HG03565 (cell line): ENCODE measurements at regions not wholly inside any gene's neighbourhood (a gene's known extent, or its start where the extent isn't known, plus 50 kb on each side); places are given as distances from the start of the nearest gene placed in this dataset.
"Not testable (repeated sequence)": the region's sequence is repeated elsewhere in the genome, so short reads cannot be mapped to it uniquely, and the experiment has no call there.

Source experiments
- ATAC-seq: cut with Tn5 transposase; IDR thresholded peaks from one replicate; pipeline ENCODE4 v1.9.1; 2021; ENCODE audit warnings: mild to moderate bottlenecking, moderate library complexity; ENCODE audit not compliant: unreplicated experiment

DNA sequence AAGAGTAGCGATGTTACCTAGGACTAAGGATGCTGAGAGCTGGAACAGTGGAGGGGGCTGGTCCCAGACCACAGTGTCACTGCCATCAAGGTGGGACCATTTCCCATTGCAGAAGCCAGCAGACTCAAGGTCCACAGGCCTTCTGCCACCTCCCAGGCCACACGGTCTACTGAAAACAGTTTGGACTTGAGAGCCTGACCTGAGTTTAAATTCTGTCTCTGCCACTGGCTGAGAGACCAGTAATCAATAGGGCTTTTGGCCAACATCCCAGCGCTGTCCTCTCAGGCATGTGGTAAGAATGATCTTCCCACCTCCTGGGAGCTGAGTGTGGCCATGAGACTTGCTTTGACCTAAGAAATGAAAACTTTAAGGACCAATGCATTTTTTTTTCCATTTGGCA, 331.4 kb upstream of the CDH5 start:
- ATAC-seq: no peak

DNA sequence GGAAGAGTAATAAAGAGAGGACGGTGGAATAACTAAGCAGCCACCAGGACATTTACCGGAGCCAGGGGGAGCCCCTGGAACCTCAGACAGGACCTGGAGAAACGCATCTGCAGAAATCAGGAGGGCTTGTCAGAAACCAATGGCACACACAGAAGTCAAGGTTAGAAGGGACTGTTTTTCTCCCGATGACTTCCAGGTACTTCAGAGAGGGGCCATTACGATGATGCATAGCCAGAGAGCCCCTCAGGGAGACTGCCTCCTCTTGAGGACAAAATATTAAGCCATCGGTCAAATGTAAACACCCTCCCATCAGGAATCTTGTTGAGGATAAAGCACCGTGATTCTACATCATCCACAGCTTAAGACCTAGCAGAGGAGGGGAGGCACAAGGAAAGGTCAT, 333.6 kb upstream of the CDH5 start:
- no peak for ATAC-seq

DNA sequence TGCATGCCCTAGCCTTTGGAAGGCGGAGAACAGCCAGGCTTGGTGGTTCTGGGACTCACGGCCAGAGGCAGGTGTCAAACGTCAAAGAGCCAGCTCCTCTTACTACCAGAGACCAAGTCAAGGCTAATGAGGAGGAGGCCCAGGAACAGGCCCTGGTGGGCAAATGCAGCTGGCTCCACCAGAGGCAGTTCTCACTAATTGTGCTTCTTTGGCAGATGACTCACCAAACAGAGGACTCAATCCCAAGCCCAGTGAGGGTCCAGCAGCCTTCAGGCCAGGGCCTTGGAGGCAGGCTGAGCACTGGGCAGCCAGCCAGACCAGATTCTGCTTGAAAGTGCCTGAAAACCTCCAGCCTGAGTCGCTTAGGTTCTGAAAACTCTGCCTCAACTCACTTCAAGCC, 336.5 kb upstream of the CDH5 start:
- ATAC-seq: no peak

DNA sequence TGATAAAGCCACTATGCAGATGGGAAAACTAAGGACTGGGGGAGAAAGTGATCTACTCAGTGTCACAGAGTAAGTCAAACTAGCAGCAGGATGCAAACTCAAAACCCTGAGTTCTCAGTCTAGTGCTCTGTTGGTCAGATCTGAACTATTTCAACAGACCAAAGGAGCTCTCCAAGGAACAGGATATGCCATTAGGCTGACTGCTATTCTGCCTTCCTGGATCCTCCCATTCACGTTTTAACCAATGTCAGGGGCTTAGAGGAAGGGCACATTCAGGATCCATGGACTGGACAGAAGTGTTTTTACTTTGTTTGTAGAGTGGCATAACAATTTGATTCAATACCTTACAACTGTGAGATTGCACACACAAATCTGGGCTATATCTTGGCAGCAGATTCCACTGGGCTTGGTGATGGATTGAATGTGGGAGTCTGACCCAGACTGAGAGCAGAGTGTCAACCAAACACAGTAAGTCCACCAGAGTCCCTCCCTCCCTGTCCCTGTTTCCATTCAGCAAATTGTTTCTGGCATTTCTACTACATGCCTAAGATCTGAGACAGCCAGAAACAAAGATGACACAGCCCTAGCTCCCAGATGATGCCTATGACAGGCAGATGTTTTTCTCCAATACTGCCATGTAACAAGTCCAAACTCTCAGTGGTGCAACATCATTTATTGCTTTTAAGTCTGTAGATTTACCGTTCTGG, 337.8 kb upstream of the CDH5 start:
- ATAC-seq: no peak

DNA sequence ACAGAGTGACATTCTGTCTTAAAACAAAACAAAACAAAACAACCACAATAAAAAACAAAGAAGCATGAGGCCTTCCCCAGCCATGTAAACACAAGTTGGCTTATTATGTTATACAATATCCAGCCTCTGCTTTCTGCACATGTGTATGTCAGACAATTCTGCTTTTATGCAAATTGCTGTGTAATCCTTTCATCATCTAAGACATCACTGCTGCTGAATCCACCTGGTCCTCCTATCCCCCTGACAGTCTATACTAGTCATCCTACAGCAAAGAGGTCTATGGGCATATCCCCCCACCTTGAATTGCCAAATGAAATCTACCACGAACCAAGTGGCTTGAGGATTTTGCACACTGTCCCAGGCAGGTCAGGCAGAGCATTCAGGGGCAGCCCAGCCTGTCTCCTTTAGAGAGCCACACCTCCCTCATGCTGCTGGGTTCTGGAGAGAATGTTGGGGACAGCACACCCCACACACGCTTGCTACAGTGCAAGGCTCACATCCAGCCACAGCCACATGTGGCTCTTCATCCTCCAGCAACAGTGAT, 339.6 kb upstream of the CDH5 start:
- no peak for ATAC-seq

DNA sequence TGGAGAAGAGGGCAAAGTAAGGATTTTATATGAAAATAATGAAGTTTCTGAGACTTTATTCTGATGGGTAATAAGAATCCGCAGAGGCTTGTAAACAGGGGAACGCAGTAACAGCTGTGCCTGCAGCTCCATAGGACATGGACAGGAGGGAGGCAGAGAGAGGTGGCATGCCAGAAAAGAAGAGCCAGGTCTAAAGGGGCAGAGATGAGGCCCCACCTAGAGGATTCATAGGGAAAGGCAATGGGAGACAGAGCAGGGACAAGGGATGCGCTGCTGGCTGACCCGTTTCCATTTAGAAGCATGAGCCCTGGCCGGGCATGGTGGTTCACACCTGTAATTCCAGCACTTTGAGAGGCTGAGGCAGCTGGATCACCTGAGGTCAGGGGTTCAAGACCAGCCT, 340.3 kb upstream of the CDH5 start:
- no peak for ATAC-seq

DNA sequence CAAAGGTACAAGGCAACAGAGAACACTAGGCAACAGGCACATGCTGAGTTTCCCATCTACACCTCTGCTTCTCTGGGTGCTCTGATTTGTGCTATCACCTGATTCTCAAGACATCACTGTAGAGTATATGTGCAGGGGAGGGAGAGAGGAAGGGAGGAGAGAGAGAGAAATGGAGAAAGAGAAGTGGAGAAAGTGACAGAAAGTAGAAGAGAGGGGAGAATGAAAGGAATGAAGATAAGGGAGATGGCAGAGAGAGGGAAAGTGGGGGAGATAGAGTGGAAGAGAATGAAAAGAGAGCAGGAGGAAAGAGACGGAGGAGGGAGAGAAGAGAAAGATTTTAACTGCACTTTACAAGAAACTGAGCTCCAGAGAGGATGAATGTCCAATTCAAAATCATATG, 340.7 kb upstream of the CDH5 start:
- ATAC-seq: no peak

DNA sequence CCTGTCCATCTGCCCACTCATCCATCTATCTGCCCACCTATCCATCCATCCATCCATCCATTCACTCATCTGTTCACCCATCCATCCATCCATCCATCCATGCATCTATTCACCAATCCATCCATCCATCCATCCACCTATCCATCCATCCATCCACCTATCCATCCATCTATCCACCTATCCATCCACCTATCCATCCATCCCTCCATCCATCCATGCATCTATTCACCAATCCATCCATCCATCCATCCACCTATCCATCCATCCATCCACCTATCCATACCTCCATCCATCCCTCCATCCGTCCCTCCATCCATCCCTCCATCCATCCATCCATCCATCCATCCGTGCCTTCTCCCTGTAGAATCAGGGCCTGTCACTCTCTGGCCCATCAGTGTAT, 341.9 kb upstream of the CDH5 start:
- ATAC-seq: not testable (repeated sequence)

DNA sequence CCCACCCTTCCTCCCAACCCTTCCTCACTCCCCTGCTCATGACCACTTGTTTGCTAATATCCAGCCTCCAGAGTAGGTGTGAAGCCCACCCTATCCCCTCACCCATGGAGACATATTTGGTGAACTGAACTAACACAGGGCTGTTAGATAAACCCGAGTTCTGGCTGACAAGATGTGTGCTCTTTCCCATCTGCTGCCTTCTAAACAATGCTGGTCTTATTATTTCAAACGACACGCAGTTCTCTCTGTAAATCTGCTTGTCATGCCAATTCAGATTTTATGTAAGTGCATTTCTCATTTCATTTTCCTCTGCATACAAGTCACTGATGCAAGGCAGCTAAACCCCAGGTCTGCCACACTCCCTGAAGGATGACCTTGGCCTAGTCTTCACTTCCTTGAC, 343.0 kb upstream of the CDH5 start:
- no peak for ATAC-seq

DNA sequence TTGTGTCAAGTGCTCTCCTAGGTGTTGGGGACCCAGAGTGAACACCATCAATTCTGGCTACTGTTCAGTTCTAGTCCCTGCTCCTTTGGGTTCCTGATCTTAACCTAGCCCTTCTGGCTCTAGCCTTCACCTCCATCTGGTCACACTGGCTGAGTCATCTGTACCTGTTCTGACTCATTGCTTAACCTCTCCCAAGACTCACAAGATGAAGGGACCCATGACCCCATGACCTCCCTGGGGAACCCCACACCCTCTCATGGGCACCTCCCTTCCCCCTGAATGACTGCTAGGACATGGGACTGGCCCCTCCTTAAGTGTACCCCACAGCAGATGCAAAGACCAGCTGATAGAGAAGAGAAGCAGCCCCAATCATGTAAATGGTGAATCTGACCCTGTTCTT, 345.8 kb upstream of the CDH5 start:
- ATAC-seq: peak; percentile 79

DNA sequence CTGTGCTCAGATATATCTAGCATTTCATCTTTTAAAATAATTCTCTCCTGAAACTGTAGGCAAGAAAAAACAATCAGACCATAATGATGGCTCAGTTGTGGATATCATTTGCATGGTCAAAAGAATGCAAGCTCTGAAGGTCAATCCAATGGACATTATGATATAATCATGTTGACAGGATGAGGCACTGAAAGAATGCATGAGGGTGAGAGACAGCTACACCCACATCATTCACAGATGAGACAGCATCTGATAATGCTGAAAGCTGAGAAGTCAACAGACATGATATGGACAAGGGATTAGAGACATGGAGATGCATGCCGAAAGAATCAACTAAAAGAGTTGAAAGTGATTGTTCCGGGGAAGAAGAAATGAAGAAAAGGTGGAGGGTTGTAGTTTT, 346.4 kb upstream of the CDH5 start:
- no peak for ATAC-seq

DNA sequence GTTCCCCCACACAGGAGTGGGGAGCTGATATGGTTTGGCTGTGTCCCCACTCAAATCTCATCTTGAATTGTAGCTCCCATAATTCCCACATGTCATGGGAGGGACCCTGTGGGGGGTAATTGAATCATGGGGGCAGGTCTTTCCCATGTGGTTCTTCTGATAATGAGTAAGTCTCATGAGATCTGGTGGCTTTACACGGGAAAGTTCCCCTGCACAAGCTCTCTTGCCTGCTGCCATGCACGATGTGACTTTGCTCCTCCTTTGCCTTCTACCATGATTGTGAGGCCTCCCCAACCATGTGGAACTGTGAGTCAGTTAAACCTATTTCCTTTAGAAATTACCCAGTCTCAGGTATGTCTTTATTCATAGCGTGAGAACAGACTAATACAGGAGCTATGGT, 347.0 kb upstream of the CDH5 start:
- ATAC-seq: not testable (repeated sequence)

DNA sequence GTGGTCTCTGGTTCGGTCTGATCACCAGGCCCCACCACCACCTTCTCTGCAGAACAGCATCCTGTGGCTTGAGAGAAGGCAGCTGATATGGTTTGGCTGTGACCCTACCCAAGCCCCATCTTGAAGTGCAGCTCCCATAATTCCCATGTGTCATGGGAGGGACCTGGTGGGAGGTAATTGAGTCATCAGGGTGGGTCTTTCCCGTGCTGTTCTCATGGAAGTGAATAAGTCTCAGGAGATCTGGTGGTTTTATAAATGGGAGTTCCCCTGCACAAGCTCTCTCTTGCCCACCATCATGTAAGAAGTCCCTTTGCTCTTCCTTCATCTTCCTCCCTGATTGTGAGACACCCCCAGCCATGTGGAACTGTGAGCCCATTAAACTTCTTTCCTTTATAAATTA, 352.3 kb upstream of the CDH5 start:
- ATAC-seq: no peak

DNA sequence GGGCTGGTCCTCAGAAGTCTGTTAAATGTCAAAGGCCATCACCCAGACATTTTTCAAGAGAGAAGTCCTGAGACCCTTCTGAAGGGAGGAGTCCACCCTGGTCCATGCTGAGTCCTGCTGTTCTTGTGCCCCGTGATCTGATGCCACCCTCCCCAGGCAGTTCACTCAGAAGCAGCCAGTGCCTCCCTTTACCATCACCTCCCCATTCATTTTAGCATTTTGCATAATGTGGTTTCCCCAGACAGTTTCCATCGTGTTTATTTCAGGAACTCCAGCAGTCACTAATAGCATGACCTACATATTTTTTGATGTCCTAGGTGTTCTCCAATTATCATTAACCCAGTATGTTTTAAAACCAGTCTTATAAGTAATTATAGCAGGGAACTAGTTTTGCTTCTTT, 353.0 kb upstream of the CDH5 start:
- no peak for ATAC-seq

DNA sequence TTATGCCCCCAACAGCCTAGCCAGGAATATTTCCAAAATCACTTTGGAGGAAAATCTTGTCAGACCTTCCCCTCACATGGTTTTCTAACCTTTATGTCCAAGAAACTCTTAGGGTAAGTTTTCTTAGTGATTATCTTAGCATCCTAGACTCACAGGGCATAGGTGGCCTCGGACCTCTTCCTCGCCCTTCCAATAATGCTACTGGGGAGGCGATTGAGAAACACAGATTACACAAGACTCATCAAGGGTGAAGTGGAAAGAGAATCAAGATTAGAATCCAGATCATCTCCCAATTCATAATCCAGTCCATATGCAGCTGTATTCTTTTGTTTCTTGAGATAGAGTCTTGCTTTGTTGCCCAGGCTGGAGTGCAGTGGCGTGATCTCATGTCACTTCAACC, 358.4 kb upstream of the CDH5 start:
- ATAC-seq: no peak

DNA sequence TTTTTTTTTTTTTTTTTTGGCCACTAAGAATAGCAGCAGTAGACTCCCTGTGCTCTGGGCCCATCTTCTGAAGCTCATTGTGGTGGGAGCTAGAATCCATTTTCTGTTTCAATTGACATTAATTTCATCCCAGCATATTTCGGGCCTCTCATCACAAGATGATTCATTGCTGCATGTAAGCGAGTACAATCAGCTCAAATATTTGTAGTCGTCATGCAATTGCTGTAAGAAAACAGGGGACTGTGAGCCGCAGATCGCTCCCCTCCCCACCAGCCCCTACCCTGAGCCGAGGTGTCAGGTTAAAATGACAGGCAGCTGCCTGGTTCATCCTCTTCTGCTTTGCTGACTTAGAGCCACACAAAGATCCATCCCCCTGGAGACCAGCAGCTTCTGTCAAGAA, 358.8 kb upstream of the CDH5 start:
- ATAC-seq: no peak

DNA sequence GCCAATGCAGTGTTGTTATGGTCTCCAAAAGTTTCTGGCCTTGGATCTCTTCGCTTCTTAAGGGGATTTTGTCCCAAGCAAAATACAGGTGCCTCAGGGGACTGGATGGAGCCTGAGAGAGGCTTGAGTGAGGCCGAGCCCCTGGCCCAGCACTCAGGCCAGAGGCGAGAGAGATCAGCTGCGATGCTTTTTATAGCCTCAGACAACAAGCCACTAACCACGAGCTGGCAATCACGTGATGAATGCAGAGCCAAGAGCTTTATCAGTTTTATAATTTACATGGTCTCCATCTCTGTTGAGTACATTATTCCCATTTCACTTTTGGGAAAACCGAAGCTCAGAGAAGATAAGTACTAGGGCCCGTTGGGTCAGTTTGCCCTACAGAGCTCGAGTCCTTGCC, 360.0 kb upstream of the CDH5 start:
- ATAC-seq: no peak

DNA sequence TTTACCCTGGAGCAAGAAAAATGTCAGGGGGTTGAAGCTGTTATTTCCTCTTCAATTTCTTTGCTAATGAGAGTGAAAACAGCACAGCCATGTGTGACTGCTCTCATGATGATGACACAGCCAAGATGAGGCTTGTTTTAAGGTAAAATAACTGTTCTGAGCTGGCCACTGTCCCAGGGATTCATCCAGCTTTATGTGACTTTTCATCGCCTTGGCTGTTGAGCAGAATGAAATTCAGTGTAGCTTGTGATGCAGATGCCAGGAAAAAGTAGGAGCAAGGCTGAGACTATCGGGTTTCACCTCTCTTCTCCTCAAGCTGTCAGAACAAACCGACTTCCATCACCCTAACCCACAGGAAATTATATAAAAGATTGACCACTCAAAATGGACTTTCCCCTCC, 361.8 kb upstream of the CDH5 start:
- no peak for ATAC-seq

DNA sequence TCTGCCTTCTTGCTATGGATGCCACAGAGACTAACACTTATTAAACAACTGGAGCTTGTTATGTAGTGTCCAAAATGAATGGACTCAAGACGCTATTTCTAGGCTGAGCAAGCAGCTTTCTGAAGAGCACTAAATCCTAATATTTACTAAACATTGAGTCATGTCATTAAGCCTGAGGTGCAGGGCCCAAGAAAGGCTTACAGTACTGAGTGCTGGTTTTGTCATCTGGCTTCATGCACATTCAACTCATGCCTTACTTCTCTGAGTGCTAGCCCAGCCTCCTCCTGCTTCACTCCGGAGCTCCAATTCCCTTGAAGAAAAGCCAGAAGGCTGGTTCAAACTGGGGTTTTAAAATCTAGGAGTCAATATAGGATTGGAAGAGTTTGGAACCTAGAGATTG, 363.3 kb upstream of the CDH5 start:
- no peak for ATAC-seq

DNA sequence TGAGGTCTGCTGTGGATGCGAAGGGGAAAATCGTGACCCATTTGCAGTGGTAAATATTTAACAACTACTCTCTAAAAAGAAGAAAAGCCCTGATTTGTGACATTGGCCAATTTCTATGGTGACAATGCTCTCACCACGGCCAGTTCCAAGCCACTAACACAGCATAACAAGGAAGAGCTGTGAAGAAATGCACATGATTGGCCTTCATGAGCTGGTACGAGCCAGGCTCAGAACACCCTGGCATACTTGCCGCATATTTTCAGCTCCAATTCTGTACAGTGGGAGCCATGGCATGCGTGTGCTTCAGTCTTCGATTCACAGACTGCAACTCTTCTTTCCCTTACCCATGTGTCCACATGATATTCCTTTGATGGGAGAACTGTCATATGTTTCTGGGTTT, 363.9 kb upstream of the CDH5 start:
- ATAC-seq: no peak

DNA sequence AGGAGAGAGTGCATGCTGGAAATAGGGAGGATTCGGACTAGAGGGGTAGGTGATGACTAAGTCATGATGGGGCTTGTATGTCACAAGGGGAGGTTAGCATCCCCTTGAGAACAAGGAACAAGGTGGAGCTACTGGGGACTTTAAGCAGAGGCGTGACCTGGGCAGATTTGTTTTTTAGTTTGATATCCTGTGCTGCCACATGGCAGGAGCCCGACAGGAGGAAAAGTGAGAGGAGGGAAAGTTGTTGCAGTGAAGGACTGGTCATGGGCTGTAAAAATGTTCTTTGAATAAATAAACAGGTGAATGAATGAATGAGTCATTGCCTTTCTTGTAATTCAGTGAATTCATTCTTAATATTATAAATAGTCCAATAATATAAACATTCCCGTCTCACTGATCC, 365.1 kb upstream of the CDH5 start:
- ATAC-seq: no peak

DNA sequence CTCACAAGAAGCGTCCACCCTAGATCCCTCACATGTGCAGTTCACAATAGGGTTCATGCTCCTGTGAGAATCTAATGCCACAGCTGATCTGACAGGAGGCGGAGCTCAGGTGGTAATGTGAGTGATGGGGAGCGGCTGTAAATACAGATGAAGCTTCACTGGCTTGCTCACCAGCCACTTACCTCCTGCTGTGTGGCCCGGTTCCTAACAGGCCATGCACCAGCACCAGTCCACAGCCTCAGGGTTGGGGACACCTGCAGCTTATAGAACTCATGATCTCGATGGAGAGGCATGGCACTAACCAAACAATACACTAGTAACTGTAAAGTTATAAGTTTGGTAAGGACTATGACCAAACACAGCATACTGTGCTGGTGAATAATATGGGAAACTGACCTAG, 368.0 kb upstream of the CDH5 start:
- ATAC-seq: no peak

DNA sequence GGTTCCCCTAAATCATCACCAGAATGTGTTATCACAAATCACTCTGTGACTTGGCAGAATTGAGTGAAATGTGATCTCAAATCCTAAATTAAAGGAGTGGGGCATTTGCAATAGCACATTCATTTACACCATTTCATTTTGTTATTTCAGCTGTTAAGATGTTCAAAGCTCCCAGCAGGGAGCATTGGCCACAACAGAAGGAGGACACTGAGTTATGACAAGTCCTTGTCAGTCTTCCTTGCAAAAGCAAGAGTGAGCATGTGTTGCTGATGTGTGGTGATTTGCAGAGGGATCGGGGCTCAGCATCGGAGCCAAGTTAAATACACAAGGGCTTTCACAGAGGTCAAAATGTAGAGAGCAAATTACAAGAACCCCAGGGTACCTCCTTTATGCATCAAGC, 372.2 kb upstream of the CDH5 start:
- ATAC-seq: no peak
